GM19463 (cell line): ENCODE measurements at regions not wholly inside any gene's neighbourhood (a gene's known extent, or its start where the extent isn't known, plus 50 kb on each side); places are given as distances from the start of the nearest gene placed in this dataset.
A peak's percentile ranks its signal among the peaks of the same experiment; 100 is the strongest.
"Not testable (repeated sequence)": the region's sequence is repeated elsewhere in the genome, so short reads cannot be mapped to it uniquely, and the experiment has no call there.

Experiments used
- ATAC-seq: cut with Tn5 transposase; IDR thresholded peaks from one replicate; pipeline ENCODE4 v1.9.1; 2021; ENCODE audit warnings: mild to moderate bottlenecking, moderate library complexity; ENCODE audit not compliant: unreplicated experiment

GRCh38 chr6:141199074-141199473, 933.7 kb upstream of the GJE1 start:
- no peak for ATAC-seq

GRCh38 chr6:141195251-141195832, 937.4 kb upstream of the GJE1 start:
- ATAC-seq, result no peak

- ATAC-seq, result no peak
These were observed 949.4 kb upstream of the GJE1 start for GRCh38 chr6:141183368-141183767.

- ATAC-seq, result not testable (repeated sequence)
These were observed 957.3 kb upstream of the GJE1 start for GRCh38 chr6:141175458-141175857.

- ATAC-seq, result no peak
These were observed 957.8 kb upstream of the GJE1 start for GRCh38 chr6:141174932-141175331.

GRCh38 chr6:141173529-141173928, 959.2 kb upstream of the GJE1 start:
- no peak for ATAC-seq

- no peak for ATAC-seq
These were observed 963.3 kb upstream of the GJE1 start for GRCh38 chr6:141169419-141169818.

- ATAC-seq, result no peak
These were observed 964.8 kb upstream of the GJE1 start for GRCh38 chr6:141167945-141168344.

GRCh38 chr6:141165002-141165665, 967.6 kb upstream of the GJE1 start:
- no peak for ATAC-seq

- no peak for ATAC-seq
These were observed 968.5 kb upstream of the GJE1 start for GRCh38 chr6:141164042-141164743.

- no peak for ATAC-seq
These were observed 969.6 kb upstream of the GJE1 start for GRCh38 chr6:141163107-141163506.

GRCh38 chr6:141158740-141159139, 974.0 kb upstream of the GJE1 start:
- ATAC-seq, result no peak

- ATAC-seq, result peak; percentile 78
These were observed 979.2 kb upstream of the GJE1 start for GRCh38 chr6:141153563-141153962.

- ATAC-seq, result no peak
These were observed 979.8 kb upstream of the GJE1 start for GRCh38 chr6:141152951-141153350.

GRCh38 chr6:141151710-141152417, 980.9 kb upstream of the GJE1 start:
- ATAC-seq, result no peak

- ATAC-seq, result no peak
These were observed 990.9 kb upstream of the GJE1 start for GRCh38 chr6:141141870-141142269.

GRCh38 chr6:141140905-141141304, 991.8 kb upstream of the GJE1 start:
- no peak for ATAC-seq

- ATAC-seq, result no peak
These were observed 993.3 kb upstream of the GJE1 start for GRCh38 chr6:141139461-141139860.

GRCh38 chr6:141134723-141135122, 998.0 kb upstream of the GJE1 start:
- no peak for ATAC-seq

- no peak for ATAC-seq
These were observed 998.9 kb upstream of the GJE1 start for GRCh38 chr6:141133836-141134235.

- no peak for ATAC-seq
These were observed 999.4 kb upstream of the GJE1 start for GRCh38 chr6:141133346-141133745.

GRCh38 chr6:141131616-141132015, 1001.1 kb upstream of the GJE1 start:
- no peak for ATAC-seq
